ENCODE measurements at regions not wholly inside any gene's neighbourhood (a gene's known extent, or its start where the extent isn't known, plus 50 kb on each side); places are given as distances from the start of the nearest gene placed in this dataset.

GRCh38 chr3:70543493-70543892 is 231.1 kb upstream of the MDFIC2 start:
- no peak overlapping the region for H3K27ac ChIP-seq
- DNase-seq: no peak
- H3K4me3 ChIP-seq (ENCODE audit: low read depth, low read length): no peak overlapping the region
- no peaks in the 10 kb centered on the region for H3K36me3 ChIP-seq (replicated peaks)
- in situ Hi-C loops (cut with HindIII; ENCODE audit: low pct_ligation_motif_present, low sequenced_read_pairs): loop anchor here (25.0 kb wide), 2 partner anchors 519 to 1094 kb away; no protein-coding TSS in a partner anchor
- no peak for TF ChIP-seq CTCF (IDR thresholded peaks at IDR 0.05; ENCODE audit: low read depth, low read length, missing control alignments)
- H3K27me3 ChIP-seq (replicated peaks): no peaks in the 10 kb centered on the region

- no peak overlapping the region for H3K27ac ChIP-seq
- H3K4me3 ChIP-seq (ENCODE audit: low read depth, low read length): no peak overlapping the region
- no peaks in the 10 kb centered on the region for H3K36me3 ChIP-seq (replicated peaks)
- H3K27me3 ChIP-seq (replicated peaks): no peaks in the 10 kb centered on the region
- in situ Hi-C loops (cut with HindIII; ENCODE audit: low pct_ligation_motif_present, low sequenced_read_pairs): loop anchor here (25.0 kb wide), 2 partner anchors 522 to 1097 kb away; no protein-coding TSS in a partner anchor
- no peak for DNase-seq
- TF ChIP-seq CTCF (IDR thresholded peaks at IDR 0.05; ENCODE audit: low read depth, low read length, missing control alignments): peak; percentile 23
These were observed 227.5 kb upstream of the MDFIC2 start for GRCh38 chr3:70539908-70540307.

DNA sequence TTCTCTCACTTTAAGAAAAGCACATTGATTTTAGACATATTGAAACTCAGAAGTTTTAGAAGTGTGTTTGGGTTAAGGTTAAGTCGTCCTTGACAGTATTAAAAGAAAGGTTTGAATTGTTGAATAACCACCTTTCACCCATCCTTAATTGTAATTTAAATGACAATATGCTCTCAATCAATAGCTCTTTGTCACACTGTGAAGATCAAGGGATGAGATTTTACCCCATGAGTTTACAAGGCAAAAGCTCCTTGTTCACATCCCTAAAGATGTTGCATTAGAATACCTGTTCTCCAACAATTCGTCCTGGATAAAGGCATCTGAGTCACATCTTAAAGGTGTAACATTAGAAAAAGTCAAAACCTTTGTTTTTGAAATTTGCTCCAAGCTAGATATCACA is 220.4 kb upstream of the MDFIC2 start:
- no peak for TF ChIP-seq CTCF (IDR thresholded peaks at IDR 0.05; ENCODE audit: low read depth, low read length, missing control alignments)
- DNase-seq: no peak
- in situ Hi-C loops (cut with HindIII; ENCODE audit: low pct_ligation_motif_present, low sequenced_read_pairs): loop anchor here (25.0 kb wide), 2 partner anchors 529 to 1104 kb away; no protein-coding TSS in a partner anchor
- Histone ChIP-seq H3K36me3 (replicated peaks) (no peaks in the 10 kb centered on the region), H3K27ac (no peak overlapping the region), H3K27me3 (replicated peaks) (no peaks in the 10 kb centered on the region), H3K4me3 (ENCODE audit: low read depth, low read length) (no peak overlapping the region)

DNA sequence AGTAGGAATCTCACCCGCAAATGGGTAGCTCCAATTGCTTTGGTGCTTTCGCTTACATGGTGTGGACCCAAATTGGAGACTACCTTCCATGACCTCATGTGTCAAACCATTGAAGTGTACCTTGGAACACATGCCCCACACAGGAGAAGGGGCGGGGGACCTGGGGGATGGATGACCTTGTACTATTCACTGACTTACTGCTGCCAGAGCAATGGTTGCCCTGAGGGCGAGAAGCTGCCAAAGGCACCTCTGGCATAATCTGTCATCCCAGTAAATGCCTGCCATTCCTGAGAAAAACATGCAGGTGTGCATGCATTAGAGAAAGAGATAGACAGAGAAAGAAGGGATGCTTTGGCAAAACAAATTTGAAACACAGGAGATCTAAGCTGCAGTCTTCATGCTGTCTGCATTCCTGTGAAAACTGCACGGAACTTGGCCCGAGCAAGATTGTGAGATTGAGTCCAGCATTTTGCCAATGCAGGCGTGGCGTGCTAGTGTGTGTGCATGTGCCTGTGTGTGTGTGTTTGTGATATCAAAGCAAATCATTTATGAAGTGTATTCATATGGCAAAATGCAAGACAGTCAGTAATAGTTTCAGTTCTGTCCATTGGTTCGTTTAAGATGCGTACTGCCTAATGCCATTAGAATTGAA is 219.5 kb upstream of the MDFIC2 start:
- Histone ChIP-seq H3K27ac (no peak overlapping the region), H3K36me3 (replicated peaks) (no peaks in the 10 kb centered on the region), H3K4me3 (ENCODE audit: low read depth, low read length) (no peak overlapping the region), H3K27me3 (replicated peaks) (no peaks in the 10 kb centered on the region)
- no peak for DNase-seq
- in situ Hi-C loops (cut with HindIII; ENCODE audit: low pct_ligation_motif_present, low sequenced_read_pairs): loop anchor here (25.0 kb wide), 2 partner anchors 530 to 1105 kb away; no protein-coding TSS in a partner anchor
- no peak for TF ChIP-seq CTCF (IDR thresholded peaks at IDR 0.05; ENCODE audit: low read depth, low read length, missing control alignments)

DNA sequence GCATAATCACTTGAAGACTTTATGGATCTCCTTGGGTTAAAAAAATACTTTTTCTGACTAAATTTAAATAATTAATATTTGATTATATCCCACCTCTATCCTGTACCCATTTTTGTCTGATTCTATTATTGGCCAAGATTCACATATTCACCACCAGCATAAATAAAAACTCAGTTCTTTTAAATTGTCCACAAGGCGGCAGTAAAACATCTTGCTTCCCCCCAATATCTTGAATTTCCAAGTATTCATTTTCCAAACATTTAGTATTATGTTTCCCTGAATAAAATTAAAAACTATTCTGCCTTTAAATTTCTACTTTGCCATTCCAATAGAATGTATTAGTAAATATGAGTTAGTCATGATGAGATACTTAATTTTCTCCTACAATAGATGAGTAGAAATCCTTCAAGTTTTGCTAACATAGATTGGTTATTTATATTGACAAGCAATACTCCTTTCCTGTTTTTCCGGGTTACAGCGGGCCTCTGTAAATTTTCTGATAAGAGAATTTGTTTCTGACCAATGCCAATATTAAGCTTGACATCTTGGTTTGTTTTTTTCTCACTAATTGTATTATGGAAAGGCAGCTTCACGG is 218.7 kb upstream of the MDFIC2 start:
- TF ChIP-seq CTCF (IDR thresholded peaks at IDR 0.05; ENCODE audit: low read depth, low read length, missing control alignments): peak; percentile 48
- DNase-seq: peak; percentile 7
- in situ Hi-C loops (cut with HindIII; ENCODE audit: low pct_ligation_motif_present, low sequenced_read_pairs): loop anchor here (25.0 kb wide), 2 partner anchors 531 to 1106 kb away; no protein-coding TSS in a partner anchor
- Histone ChIP-seq H3K36me3 (replicated peaks) (no peaks in the 10 kb centered on the region), H3K4me3 (ENCODE audit: low read depth, low read length) (no peak overlapping the region), H3K27ac (no peak overlapping the region), H3K27me3 (replicated peaks) (no peaks in the 10 kb centered on the region)

Measured in brain microvascular endothelial cell (primary cell).